Prostate gland (tissue), 2 donors: ENCODE measurements at regions not wholly inside any gene's neighbourhood (a gene's known extent, or its start where the extent isn't known, plus 50 kb on each side); places are given as distances from the start of the nearest gene placed in this dataset.

Experiments
- CTCF ChIP-seq, 4 experiments: fragments of 200-600 bp in 2 of 4; fragments of 450-650 bp in 2 of 4; sonication (generic) in 2 of 4; IDR thresholded peaks; 1 replicate in 3 of 4; 2 replicates in 1 of 4; pipeline ENCODE4 v1.5.1; 2016 to 2019; ENCODE audit warnings: antibody characterized with exemption in 4 of 4, mild to moderate bottlenecking in 2 of 4, moderate library complexity in 2 of 4
- POLR2A ChIP-seq: fragments of 450-650 bp; IDR thresholded peaks from one replicate; pipeline ENCODE4 v1.6.1; 2016; ENCODE audit warnings: antibody characterized with exemption, mild to moderate bottlenecking
- POLR2AphosphoS5 ChIP-seq: sonication (generic); formaldehyde crosslinking; IDR thresholded peaks from one replicate; pipeline ENCODE4 v1.6.1; 2017; ENCODE audit warnings: antibody characterized with exemption

- TF ChIP-seq POLR2AphosphoS5 (no peak), CTCF (IDR thresholded peaks at IDR 0.05) (no peak), POLR2A (no peak)
Measured at GRCh38 chr13:106640515-106640914, 72.6 kb upstream of the ARGLU1 start.
